GM21576 (cell line): ENCODE measurements at regions not wholly inside any gene's neighbourhood (a gene's known extent, or its start where the extent isn't known, plus 50 kb on each side); places are given as distances from the start of the nearest gene placed in this dataset.

Source experiments
- ATAC-seq: cut with Tn5 transposase; IDR thresholded peaks from one replicate; pipeline ENCODE4 v1.9.1; 2021; ENCODE audit warnings: mild to moderate bottlenecking, moderate library complexity; ENCODE audit not compliant: unreplicated experiment

GRCh38 chr16:64892835-64893785 lies 228.8 kb downstream of the CDH11 start:
- ATAC-seq: no peak

DNA sequence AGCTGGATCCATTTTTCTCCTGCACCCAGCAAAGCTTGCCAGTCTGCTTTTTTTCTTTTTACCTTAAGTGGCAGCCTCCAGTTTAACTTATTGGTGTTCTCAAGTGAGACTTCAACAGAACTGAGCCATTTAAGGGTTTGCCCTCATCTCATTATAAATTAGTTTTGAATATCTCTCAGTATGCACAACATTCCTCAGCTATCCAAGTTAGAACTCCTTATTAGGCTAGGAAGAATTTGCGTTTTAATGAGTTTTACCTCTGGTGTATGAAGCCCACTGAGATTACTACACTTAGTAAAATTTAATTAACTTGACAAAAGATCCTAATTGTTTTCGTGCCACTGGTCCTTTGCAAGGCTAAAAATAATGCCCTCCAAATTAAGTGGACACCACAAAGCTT lies 232.4 kb downstream of the CDH11 start:
- ATAC-seq: no peak

DNA sequence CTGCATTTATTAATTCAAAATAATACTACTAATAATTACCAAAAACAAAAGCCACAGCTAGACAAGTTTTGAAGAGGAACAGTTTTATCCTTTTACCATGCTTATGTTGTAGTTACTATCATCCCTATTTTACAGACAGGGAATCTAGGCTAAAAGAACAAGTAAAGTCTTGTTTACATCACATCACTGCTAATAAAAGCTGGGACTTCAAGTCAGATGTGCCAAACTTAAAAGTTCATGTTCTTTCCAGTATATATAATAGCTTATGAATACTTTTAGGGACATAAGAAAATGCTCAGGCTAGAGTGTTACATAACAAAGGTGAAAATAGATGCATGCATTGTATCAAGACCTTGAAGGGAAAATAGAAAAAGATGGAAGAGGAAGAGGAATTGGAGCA lies 234.2 kb downstream of the CDH11 start:
- ATAC-seq: no peak

DNA sequence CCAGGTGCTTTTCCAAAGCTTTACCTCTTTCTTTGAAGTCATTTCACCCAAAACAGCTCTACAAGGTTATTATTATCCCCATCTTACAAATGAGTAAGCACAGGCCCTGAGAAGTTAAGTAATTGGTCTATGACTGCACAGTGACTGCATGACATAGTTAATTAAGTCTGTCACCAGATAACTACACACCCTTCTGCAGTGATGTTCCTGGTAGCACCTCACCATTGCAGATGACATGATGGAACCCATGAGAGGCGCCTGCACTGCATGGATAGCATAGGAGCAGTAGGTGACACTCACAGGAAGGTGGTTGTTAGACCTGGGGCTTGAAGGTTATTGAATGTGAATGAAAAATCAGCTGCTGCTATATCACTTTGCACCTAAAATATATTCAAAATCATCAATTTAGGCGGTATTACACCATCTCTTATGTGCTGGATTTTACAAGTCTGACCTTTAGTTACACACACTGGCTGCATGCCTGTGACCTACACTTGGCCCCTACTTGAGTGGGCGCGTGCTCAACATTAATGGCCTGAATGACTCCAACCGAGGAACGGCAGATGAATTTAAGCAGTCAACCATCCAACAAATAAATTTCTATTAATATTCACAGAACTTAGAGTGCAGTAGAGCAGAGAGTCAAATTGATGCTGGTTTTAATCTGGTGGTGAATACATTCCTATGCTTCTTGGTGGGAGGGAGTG lies 239.6 kb downstream of the CDH11 start:
- ATAC-seq: no peak

DNA sequence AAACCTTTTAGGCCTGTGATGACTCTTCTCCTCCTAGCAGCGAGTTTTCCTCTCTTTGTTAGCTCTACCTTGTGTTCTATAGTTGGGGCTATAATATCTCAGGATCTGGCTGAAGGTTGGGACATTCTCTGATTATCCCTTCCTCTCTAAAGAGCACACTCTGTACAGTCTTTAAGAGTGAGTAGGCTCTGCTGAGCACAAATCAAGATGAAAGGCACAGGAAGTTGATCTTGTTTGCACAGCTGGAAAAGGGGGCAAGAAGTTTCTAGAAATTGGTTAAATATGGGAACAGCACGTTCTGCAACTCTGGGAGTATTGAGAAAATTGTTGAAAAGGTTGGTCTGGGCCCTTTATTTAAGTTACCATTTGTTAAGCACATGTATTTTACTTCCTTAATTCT lies 240.9 kb downstream of the CDH11 start:
- no peak for ATAC-seq

- no peak for ATAC-seq
Measured at GRCh38 chr16:64880006-64880405, 241.9 kb downstream of the CDH11 start.

DNA sequence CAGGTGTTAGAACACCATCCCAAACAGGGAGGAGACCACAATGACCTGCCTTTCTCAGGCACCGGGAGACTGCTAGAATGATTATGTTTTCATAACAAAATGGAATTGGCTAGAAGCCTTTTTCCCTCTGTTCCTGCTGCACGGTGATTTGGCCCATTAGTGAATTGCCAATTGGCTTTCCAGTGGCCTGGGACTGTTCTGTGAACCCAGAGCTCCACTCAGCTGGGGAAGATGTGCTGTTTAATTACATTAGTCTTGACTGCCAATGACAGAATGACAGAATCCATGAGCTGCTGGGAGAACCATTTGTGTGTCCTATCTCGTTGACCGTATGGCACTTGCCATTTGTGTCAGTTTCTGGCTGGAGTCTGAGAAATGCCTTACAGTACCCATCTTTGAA lies 242.9 kb downstream of the CDH11 start:
- ATAC-seq: no peak

- no peak for ATAC-seq
Measured at GRCh38 chr16:64872101-64872500, 249.8 kb downstream of the CDH11 start.

DNA sequence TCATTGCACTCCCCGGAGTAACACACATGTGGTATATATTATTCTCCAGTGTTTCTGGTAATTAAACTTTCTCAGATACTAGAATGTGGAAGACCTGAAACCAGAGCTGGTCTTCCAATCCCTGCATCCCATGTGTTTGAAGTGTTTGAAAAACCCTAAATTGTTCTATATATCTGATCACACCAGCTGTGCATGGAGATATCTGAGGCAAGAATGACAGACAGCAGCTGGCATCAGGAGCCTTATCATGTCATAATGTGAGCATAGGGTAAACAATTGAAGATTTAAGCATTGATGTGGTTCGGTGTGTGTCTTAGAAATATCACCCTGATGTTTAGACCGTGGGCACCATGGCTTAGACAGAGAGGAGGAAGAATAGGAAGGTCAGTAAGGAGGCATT lies 251.0 kb downstream of the CDH11 start:
- no peak for ATAC-seq

DNA sequence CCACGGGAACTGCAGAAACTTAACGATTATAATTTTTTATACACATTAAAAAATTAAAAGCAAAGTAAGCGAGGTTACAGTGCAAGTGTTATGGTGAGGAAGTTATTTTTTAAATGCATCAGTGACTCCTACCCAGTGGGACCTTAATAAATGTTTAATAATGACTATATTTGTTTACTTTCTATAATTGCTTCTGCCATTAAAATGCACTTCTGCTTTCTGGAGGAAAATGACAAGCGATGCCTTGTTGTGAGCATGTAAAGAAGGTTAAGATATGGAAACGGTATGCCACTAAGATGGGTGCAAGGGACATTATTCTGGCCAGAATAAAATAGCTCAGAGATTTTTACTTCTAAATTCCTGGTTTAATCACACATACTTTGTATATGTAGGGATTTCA lies 252.1 kb downstream of the CDH11 start:
- no peak for ATAC-seq

DNA sequence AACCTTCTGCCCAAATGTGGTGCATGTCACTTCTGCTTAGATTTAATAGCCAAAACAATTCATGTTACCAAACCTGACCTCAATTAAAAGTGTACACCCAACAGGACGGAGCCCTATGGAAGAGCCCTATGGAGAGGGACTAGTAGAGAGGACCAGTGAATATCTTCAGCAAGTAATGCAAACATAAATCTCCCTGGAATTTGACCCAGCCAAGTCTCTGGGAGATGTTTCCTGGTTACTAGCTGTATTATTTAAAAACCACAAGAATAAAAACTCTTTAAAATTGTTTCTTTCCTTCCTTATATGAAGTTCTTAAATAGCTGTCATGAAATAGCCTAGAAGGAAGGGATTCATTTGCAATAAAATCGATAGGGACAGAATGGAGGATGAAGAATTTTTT lies 255.8 kb downstream of the CDH11 start:
- no peak for ATAC-seq

- no peak for ATAC-seq
Measured at GRCh38 chr16:64865069-64865696, 256.7 kb downstream of the CDH11 start.

DNA sequence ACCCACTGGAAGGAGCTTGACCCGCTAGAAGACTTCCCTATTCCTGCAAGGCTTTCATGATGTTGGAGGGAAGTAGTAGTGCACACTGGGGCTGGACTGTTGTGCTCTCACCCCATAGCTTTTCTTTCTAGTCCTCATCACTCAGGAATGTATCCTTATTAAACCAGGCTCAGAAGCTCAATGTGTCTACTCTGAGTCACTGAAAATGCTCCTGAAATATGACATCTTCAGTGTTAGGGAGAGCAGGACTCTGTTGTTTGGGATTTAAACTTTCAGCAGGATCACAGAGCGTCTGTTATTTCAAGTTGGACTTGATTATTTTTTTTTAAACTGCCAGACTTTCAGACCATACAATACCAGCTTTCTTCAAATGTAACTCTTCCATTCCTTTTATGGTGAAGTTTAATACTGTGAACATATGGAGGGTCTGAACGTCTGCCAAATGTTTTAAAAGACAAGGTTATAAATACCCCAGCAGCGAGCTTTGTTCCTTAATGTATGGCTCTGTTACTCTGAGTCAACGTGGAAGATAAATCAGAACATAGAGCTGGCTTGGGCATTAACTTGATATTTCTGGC lies 257.5 kb downstream of the CDH11 start:
- ATAC-seq: no peak

DNA sequence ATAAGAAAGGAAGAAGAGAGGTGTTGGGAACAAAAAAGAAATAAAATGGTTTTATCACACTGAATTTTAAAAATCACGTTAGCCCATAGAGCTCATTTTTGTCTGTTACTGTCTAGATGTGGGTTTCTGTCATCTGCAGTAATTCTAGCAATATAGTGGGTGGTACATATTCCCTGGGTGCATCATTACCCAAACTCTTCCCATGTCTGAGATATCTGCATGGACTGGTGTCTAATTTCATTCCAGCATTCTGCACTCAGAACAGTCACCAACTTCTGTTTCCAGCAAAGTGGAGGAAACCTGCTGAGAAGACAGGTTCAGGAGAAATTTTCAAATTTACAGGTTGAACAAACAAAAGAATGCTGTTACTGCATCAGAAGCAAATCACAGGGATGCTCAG lies 263.8 kb downstream of the CDH11 start:
- no peak for ATAC-seq

GRCh38 chr16:64857411-64857810 lies 264.5 kb downstream of the CDH11 start:
- no peak for ATAC-seq

DNA sequence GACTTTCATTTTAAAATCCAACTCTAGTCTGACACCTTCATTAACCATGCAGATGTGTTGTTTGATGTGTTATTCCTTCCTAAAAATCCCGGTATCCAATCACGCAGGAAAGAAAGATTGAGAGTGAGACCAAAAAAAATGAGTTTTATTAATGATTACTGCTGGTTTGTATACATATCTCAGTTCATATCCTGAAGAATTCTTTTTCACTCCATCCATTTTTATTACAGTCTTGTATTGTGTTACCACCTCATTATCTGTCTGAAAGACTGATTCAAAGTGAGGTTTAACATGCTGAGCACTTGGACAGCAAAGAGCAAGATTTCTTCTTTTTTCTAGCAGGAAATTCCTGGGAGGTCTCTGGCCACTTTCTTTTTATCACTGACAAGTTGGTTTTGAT lies 268.3 kb downstream of the CDH11 start:
- no peak for ATAC-seq

DNA sequence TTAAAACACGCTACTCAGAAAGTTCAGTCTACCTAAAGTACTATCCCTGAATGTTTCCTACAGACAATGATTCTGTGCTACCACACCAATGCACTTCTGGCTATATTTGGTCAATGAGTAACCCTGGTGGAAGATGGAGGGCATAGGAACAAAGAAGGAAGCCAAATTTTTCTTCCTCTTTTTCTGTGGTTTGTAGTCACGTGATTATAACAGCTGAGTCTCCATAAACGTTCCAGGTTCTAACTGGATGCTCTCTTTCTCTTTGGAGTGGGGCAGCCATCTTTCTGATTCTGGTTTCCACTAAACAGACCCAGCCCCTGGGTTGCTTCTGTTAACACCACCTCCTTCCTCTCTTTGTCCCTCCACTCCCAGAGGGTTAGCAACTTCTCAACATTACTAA lies 274.9 kb downstream of the CDH11 start:
- no peak for ATAC-seq

GRCh38 chr16:64845071-64845470 lies 276.8 kb downstream of the CDH11 start:
- no peak for ATAC-seq

DNA sequence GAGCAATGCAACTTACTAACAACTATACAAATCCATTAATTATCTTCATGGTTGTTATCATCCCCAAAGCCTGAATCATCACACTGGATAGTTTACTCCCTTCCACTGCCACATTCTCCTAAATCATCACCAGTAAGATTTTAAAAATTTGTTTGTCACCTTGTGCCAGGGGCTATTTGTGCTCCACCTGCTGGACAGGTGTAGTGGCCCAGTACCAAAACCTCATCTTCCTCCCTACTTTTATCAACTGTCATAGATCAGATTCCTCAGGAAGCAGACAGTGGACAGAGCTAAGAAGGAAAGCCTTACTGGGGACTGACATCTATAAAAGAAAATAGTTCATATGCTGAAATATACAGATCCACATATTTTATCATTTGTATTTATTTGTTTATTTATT lies 280.4 kb downstream of the CDH11 start:
- no peak for ATAC-seq

GRCh38 chr16:64841071-64841470 lies 280.8 kb downstream of the CDH11 start:
- no peak for ATAC-seq

GRCh38 chr16:64830653-64831052 lies 291.2 kb downstream of the CDH11 start:
- no peak for ATAC-seq
